Ureter (tissue), 1 donor: ENCODE measurements at regions not wholly inside any gene's neighbourhood (a gene's known extent, or its start where the extent isn't known, plus 50 kb on each side); places are given as distances from the start of the nearest gene placed in this dataset.

ENCODE experiments used
- DNase-seq: peaks from one replicate; pipeline ENCODE4 v3.0.0-alpha.2; 2020; ENCODE audit warnings: low spot score
- donor health status: DM: yes; HTN: yes; CAD: no.

DNA sequence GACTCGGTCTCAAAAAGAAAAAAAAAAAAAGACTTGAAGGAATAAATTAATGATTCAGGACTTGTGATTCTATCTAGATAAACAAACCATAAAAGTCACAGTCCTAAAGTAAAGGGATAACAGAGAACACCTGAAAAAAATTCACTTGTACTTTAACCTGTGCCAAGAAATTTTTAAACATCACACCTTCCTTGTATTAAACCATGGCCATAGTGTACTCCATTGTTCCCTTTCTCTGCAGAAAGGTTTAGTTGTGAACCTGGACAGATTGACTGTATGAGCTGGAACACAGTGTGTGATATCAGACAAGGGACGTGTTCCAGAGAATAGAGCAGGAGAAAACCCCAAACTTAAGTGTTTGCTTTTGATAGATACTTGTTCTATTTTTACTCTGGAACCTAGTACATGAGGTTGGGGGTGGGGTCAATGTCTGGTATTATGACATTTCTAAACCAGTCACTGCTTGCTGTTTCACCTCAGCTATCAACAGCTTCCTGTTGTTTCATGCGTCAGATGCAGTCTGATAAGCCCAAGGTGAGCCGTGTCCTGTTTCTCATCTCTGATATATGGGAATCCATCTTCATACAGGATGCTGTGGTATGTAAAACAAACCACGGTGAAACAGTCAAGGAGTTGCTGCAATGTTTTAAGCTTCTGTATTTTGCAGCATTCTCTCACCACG lies 62.5 kb upstream of the ITGA1 start:
- DNase-seq = peak; percentile 52

DNA sequence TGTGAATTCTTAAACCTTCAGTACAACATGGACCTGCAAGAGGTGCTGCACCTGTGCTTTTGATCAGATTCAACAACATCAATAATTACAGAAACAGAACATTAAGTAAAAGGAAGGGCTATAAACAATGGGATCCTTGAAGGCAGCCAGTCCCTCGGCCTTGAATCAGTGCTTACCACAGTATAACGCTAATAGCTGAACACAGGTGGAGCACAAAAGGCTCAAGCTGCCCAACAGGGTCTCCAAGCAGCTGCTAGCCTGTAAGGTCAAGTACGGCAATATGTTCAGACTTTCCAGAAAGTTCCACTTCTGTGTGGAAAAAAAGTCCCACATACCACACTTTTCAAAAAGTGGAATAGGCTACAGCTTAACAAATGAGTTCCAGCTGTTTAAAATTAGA lies 61.9 kb upstream of the ITGA1 start:
- DNase-seq = no peak

DNA sequence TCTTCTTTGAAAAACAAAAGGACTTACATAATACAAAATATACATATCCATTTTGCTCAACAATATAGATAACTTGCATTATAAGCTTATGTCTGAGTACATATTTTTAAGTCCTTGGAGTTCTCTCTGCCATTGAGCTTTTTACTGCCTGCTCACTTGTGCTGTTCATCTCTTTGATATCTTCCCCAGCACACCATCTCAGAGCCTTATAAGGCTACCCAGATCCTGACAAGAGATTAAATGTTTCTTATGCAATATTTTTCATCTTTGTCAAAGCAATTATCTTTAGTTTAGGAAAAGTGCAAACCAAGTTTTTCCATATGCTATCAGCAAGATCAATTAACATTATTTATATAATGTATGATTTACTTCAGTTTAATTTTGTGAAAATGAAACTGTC lies 60.7 kb upstream of the ITGA1 start:
- DNase-seq = no peak

DNA sequence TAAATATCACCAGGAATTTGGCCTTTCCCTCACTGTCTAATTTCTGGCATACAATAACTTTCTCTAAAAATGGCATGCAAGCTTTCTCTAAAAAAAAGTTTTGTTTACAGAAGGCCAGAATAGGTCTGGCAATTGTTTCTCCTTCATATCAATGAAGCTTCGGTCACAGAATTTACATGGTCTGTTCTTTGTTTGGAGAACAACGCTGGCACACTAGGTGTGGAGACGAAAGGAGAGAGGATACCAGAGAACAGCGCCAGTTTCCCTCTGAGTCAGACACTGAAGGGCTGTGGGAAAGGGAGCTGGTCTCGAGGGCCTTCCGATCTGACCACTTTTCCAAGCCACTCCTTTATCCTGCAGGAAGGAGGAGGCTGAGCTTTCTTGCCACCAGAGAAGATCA lies 60.1 kb upstream of the ITGA1 start:
- DNase-seq = peak; percentile 44

DNA sequence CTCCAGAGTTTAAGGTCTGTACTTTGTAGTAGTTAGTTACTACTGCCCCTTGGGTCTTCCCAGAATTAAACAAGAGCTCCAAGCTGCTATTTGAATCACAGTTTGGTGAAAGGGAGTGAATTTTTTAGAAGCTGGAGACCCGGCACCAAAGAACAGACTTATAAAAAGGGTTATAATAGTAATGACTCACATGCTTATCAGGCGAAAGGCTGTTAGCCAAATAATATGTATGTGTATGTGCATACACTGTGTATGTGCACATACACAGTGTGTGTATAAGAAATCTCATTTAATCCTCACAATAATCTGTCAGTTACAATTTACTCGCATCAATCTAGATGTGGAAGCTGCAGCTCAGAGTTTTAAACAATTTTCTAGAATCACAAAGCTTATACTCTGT lies 59.5 kb upstream of the ITGA1 start:
- DNase-seq = no peak

DNA sequence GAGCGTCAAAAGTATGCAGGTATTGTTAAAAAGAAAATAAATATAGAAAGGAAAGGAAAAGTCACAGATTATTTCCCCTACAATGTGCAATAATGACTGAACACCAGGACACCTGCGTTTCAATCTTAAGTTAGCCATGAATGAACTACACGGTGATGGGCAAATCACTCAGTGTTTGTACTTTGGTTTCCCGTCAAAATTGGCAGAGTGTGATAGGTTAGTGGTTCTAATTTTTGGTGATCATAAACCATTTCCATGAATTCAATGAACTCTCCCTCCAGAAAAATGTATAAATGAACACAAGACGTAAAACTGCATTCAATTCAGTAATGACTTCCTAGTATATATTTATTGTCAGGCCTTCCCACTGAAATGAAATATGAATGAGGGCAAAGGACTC lies 59.0 kb upstream of the ITGA1 start:
- no peak for DNase-seq

DNA sequence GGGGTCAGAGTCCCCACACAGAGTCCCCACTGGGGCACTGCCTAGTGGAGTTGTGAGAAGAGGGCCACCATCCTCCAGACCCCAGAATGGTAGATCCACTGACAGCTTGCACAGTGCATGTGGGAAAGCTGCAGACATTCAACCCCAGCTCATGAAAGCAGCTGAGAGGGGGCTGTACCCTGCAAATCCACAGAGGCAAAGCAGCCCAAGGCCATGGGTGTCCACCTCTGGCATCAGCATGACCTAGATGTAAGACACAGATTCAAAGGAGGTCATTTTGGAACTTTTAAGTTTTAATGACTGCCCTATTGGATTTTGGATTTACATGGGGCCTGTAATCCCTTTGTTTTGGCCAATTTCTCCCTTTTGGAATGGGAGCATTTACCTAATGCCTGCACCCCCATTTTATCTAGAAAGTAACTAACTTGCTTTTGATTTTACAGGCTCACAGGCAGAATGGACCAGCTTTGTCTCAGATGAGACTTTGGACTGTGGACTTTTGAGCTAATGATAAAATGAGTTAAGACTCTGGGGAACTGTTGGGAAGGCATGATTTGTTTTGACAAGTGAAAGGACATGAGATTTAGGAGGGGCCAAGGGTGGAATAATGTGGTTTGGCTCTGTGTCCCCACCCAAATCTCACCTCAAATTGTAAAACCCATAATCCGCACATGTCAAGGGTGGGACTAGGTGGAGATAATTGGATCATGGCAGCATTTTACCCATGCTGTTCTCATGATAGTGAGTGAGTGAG lies 56.3 kb upstream of the ITGA1 start:
- DNase-seq = no peak

DNA sequence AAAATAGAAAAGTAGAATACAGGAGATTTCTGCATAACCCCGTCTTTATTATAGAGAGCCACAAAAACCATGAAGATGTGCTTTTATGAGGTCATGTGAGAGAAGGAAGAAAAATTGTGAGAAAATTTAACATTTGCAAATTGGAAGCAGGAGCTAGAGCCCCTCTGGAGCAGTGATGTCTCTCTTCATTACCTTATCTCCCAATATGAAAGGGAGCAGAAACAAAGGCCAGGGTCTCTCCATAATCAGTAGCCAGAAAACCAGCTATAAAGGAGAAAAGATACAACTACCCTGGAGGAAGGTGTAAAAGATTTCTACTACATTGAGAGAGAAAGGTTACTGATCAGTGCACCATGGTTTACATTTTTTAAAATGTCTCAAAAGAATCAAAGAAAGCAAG lies 53.2 kb upstream of the ITGA1 start:
- DNase-seq = no peak

DNA sequence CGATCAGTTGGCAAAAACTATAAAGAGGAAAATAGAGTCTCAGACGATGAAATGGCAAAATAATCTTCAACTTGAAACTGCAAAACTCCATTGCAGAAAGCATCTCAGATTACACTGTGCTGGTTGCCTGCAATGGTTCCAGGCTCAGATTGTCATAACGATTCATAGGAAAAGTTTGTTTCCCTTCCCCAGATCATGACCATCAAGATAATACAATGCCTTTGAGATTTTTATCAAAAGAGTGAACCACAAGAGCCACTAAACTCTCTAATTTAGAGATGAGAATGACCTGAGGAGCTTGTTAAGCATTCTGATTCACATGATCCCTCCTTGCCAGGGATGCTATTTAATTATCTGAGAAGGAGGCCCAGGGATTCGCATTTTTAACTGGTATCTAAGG lies 52.6 kb upstream of the ITGA1 start:
- no peak for DNase-seq
